ENCODE measurements at regions not wholly inside any gene's neighbourhood (a gene's known extent, or its start where the extent isn't known, plus 50 kb on each side); places are given as distances from the start of the nearest gene placed in this dataset.

DNA sequence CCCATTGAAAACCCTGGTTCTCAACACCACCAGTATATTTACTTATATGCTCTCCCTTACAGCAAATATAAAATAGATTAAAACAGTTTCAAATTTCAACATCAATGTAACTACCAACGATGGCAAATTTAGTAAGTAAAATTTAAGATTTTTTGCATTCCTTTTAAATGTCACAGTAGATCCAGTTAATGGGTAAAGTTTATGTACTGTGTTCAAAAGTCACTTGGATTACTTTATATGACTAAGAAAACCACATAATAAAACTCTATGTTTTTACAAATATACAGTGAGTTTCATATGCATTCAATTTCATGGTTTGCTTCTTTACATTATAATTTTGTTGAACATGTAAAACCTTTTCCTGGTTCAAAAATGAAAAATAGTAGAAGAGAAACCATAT, 364.6 kb downstream of the AASDHPPT start:
- Histone ChIP-seq H3K9me3 (ENCODE audit: control insufficient read depth, low read length) (no peaks in the 10 kb centered on the region), H3K27ac (ENCODE audit: insufficient read depth, low read depth, low read length, poor library complexity, severe bottlenecking) (no peak overlapping the region), H3K36me3 (ENCODE audit: control insufficient read depth, insufficient read depth, low read length) (no peaks in the 10 kb centered on the region), H3K27me3 (ENCODE audit: control insufficient read depth, insufficient read depth, low read length, poor library complexity, severe bottlenecking) (no peaks in the 10 kb centered on the region), H3K4me3 (ENCODE audit: insufficient read depth, low read depth, low read length) (no peak overlapping the region), H3K4me1 (ENCODE audit: control insufficient read depth, insufficient read depth, low read length) (peaks cover 3% of the 10 kb centered on the region)
- WGBS, 2 experiments: no CpG with 5 or more reads among the region's 1 CpG

DNA sequence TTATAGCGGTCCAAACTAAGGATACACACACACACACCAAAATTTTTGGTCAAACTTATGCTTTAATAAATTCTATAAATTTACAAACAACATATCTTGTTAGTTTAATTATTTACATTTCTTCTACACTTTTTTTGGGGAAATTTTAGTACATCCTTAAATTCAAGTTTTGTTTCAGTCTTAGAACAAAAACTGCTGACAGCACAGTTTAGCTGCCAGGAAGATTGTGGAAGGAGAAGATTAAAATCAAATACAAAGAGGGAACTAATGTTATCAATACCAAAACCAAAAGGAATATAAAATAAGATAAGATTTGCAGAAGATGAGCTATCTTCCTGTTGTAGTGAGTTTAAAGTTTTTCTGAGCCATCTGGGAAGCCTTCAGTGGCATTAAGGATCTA, 368.8 kb downstream of the AASDHPPT start:
- Histone ChIP-seq H3K4me3 (ENCODE audit: insufficient read depth, low read depth, low read length) (no peak overlapping the region), H3K27me3 (ENCODE audit: control insufficient read depth, insufficient read depth, low read length, poor library complexity, severe bottlenecking) (no peaks in the 10 kb centered on the region), H3K27ac (ENCODE audit: insufficient read depth, low read depth, low read length, poor library complexity, severe bottlenecking) (no peak overlapping the region), H3K4me1 (ENCODE audit: control insufficient read depth, insufficient read depth, low read length) (peaks cover 5% of the 10 kb centered on the region), H3K9me3 (ENCODE audit: control insufficient read depth, low read length) (no peaks in the 10 kb centered on the region), H3K36me3 (ENCODE audit: control insufficient read depth, insufficient read depth, low read length) (no peaks in the 10 kb centered on the region)
- 100% methylated on average over 1 of the region's 1 CpG for WGBS, 2 experiments

DNA sequence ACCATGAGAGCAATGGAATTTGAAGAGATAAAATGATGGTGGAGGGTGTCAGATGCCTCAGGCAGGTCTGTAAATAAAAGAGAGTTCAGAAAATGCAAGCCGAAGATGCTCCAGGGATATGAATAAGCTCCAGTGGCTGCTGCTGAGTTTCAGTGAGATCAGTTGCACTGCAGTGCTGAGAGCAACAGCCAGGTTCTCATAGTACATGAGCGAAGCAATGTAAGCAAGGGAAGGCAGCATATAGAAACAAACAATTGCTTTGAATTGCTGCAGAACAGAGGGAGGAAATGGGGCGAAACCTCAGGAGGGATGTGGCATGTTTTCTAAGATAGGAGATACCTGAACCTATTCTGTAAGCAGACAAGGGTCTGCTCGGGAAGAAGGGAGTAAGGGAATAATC, 369.5 kb downstream of the AASDHPPT start:
- Histone ChIP-seq H3K4me1 (ENCODE audit: control insufficient read depth, insufficient read depth, low read length) (peaks cover 5% of the 10 kb centered on the region), H3K9me3 (ENCODE audit: control insufficient read depth, low read length) (no peaks in the 10 kb centered on the region), H3K27ac (ENCODE audit: insufficient read depth, low read depth, low read length, poor library complexity, severe bottlenecking) (no peak overlapping the region), H3K4me3 (ENCODE audit: insufficient read depth, low read depth, low read length) (no peak overlapping the region), H3K36me3 (ENCODE audit: control insufficient read depth, insufficient read depth, low read length) (no peaks in the 10 kb centered on the region), H3K27me3 (ENCODE audit: control insufficient read depth, insufficient read depth, low read length, poor library complexity, severe bottlenecking) (no peaks in the 10 kb centered on the region)
- WGBS, 2 experiments: 83 to 92% methylated on average over 4 of the region's 4 CpGs

DNA sequence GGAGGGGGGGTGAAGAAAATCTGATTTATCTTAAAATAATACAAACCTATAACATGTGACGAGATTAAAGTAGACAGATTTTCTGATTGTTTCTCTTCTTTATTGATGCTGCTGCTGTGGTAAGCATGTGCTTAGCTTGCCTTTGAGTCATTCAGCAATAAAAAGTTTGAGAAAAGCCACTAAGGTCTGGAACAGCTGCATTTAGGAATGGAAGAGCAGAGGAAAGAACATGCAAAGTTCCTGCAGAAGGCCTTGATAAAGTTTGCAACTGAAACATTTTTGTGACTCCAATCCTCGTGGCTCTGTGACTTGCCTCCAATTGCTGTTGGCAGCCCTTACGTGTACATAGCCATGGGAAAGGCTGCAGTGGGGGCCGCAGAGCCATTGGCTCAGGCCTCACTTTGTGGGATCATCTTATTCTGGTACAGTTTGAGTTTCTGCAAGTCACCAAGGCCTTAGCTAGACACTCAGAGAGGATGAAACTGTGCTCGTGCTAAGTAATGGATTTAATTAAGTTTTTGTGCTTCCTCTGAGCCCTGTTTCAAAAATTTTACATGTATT, 370.2 kb downstream of the AASDHPPT start:
- H3K27ac ChIP-seq (ENCODE audit: insufficient read depth, low read depth, low read length, poor library complexity, severe bottlenecking): no peak overlapping the region
- H3K4me1 ChIP-seq (ENCODE audit: control insufficient read depth, insufficient read depth, low read length): peaks cover 5% of the 10 kb centered on the region
- H3K36me3 ChIP-seq (ENCODE audit: control insufficient read depth, insufficient read depth, low read length): no peaks in the 10 kb centered on the region
- H3K4me3 ChIP-seq (ENCODE audit: insufficient read depth, low read depth, low read length): no peak overlapping the region
- WGBS, 2 experiments: 82 to 83% methylated on average over 5 of the region's 5 CpGs
- H3K9me3 ChIP-seq (ENCODE audit: control insufficient read depth, low read length): peaks cover under 1% of the 10 kb centered on the region
- no peaks in the 10 kb centered on the region for H3K27me3 ChIP-seq (ENCODE audit: control insufficient read depth, insufficient read depth, low read length, poor library complexity, severe bottlenecking)

DNA sequence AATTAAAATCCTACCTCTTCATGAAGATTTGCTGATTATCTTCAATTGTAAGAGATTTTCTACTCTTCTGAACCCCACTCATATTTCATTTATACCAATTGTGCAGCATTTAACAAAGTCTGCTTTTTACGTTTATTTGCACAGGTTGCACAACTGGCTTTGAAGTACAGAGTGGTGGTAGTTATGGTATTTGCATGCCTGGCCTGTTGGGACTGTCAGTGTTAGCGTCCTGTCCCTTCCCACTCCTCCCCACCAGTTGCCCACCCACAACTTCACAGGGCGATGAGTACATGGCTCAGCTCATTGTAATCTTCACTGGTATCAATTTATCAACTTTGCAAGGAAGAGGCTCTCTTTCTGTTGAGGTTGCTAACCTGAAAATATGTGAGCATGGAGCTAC, 372.3 kb downstream of the AASDHPPT start:
- Histone ChIP-seq H3K36me3 (ENCODE audit: control insufficient read depth, insufficient read depth, low read length) (no peaks in the 10 kb centered on the region), H3K27ac (ENCODE audit: insufficient read depth, low read depth, low read length, poor library complexity, severe bottlenecking) (no peak overlapping the region), H3K9me3 (ENCODE audit: control insufficient read depth, low read length) (peaks cover 2% of the 10 kb centered on the region), H3K4me3 (ENCODE audit: insufficient read depth, low read depth, low read length) (no peak overlapping the region), H3K27me3 (ENCODE audit: control insufficient read depth, insufficient read depth, low read length, poor library complexity, severe bottlenecking) (no peaks in the 10 kb centered on the region), H3K4me1 (ENCODE audit: control insufficient read depth, insufficient read depth, low read length) (peaks cover 5% of the 10 kb centered on the region)
- 74 to 93% methylated on average over 2 to 3 of the region's 3 CpGs for WGBS, 2 experiments

DNA sequence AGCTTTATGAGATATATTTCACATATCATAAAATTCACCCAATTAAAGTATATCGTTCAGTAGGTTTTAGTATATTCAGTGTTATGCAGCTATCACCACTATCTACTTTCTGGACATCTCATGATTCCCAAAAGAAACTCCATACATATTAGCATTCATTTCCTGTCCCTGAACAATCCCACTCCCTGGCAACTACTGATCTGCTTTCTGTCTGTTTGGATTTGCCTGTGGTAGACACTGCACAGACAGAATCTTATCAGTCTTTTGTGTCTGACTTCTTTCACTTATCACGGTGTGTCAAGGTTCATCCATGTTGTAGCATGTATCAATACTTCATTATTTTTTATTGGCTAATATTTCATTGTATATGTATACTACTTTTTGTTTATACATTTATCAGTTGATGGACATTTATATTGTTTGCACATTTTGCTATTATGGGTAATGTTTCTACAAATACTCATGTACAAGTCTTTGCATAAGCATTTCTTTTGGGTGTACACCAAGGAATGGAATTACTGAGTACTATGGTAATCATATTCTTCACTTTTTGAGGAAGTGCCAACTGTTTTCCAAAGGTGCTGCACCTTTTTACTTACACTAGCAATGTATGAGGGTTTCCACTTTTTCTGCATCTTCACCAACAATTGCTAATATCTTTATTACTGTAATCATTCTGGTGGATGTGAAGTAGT, 373.9 kb downstream of the AASDHPPT start:
- H3K4me3 ChIP-seq (ENCODE audit: insufficient read depth, low read depth, low read length): no peak overlapping the region
- H3K9me3 ChIP-seq (ENCODE audit: control insufficient read depth, low read length): peaks cover 2% of the 10 kb centered on the region
- WGBS, 2 experiments: 83% methylated on average over 1 of the region's 2 CpGs; no CpG with 5 or more reads in 1 of the 2 experiments
- no peaks in the 10 kb centered on the region for H3K27me3 ChIP-seq (ENCODE audit: control insufficient read depth, insufficient read depth, low read length, poor library complexity, severe bottlenecking)
- H3K27ac ChIP-seq (ENCODE audit: insufficient read depth, low read depth, low read length, poor library complexity, severe bottlenecking): no peak overlapping the region
- H3K36me3 ChIP-seq (ENCODE audit: control insufficient read depth, insufficient read depth, low read length): no peaks in the 10 kb centered on the region
- peaks cover 5% of the 10 kb centered on the region for H3K4me1 ChIP-seq (ENCODE audit: control insufficient read depth, insufficient read depth, low read length)

DNA sequence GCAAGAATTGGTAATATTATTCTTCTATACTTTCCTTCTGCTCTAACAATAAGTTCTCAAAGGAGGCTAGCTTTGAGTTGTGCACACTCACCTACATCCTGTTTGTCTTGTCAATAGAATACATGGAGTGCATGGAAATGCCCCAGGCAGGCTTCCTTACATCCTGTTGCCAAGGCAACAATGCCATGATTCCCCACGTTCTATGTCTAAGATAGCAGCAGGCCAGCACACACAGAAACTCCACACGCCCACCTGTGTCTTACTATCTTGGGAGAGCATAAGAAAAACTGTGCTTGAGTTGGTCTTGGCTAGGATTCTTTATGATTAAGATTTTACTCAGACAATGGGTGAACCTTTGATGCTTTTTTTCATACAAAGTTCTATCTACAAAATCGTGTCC, 379.2 kb downstream of the AASDHPPT start:
- no peak overlapping the region for H3K27ac ChIP-seq (ENCODE audit: insufficient read depth, low read depth, low read length, poor library complexity, severe bottlenecking)
- 76 to 89% methylated on average over 2 to 3 of the region's 3 CpGs for WGBS, 2 experiments
- H3K4me3 ChIP-seq (ENCODE audit: insufficient read depth, low read depth, low read length): no peak overlapping the region
- H3K36me3 ChIP-seq (ENCODE audit: control insufficient read depth, insufficient read depth, low read length): no peaks in the 10 kb centered on the region
- H3K4me1 ChIP-seq (ENCODE audit: control insufficient read depth, insufficient read depth, low read length): no peaks in the 10 kb centered on the region
- peaks cover 2% of the 10 kb centered on the region for H3K9me3 ChIP-seq (ENCODE audit: control insufficient read depth, low read length)
- H3K27me3 ChIP-seq (ENCODE audit: control insufficient read depth, insufficient read depth, low read length, poor library complexity, severe bottlenecking): no peaks in the 10 kb centered on the region

DNA sequence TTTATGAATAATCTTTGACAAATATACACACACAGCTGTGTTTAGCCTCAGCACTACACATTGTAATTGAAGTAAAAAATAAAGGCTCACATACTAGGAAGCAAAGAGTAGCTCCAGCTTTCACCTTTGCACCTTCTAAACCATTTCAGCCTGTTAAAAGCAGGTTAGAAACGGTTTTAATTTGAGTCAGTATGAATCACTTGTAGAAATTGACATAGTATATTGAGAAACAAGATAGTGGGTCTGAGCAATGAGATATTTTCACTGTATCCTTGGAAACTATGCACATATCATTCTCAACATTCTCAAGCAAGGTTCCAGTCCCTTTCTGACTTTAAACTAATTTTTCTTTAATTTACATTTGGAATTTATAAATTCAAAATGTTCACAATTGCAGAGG, 380.3 kb downstream of the AASDHPPT start:
- H3K27ac ChIP-seq (ENCODE audit: insufficient read depth, low read depth, low read length, poor library complexity, severe bottlenecking): no peak overlapping the region
- H3K36me3 ChIP-seq (ENCODE audit: control insufficient read depth, insufficient read depth, low read length): no peaks in the 10 kb centered on the region
- H3K9me3 ChIP-seq (ENCODE audit: control insufficient read depth, low read length): peaks cover 2% of the 10 kb centered on the region
- 70% methylated on average over 1 of the region's 1 CpG; no CpG with 5 or more reads in 1 of the 2 experiments for WGBS, 2 experiments
- no peak overlapping the region for H3K4me3 ChIP-seq (ENCODE audit: insufficient read depth, low read depth, low read length)
- H3K27me3 ChIP-seq (ENCODE audit: control insufficient read depth, insufficient read depth, low read length, poor library complexity, severe bottlenecking): no peaks in the 10 kb centered on the region
- H3K4me1 ChIP-seq (ENCODE audit: control insufficient read depth, insufficient read depth, low read length): peaks cover 8% of the 10 kb centered on the region

DNA sequence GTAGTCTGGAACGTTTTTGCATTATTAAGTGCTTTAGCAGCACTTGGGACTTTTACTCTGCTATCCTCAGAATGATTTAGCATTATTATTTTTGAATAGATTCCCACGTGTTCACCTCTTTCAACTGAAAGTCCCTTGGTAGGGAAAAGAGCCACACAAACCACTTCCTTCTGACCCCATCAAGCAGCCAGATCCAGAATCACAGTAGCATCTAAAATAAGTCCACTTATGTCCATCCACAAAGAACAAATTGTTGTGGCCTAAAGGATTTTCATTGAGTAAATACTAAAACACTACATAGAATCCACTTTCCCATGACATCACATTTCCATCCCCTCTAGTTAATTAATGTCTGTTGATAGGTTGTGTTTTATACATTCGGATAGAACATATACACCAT, 381.7 kb downstream of the AASDHPPT start:
- H3K9me3 ChIP-seq (ENCODE audit: control insufficient read depth, low read length): no peaks in the 10 kb centered on the region
- peaks cover 16% of the 10 kb centered on the region for H3K4me1 ChIP-seq (ENCODE audit: control insufficient read depth, insufficient read depth, low read length)
- no peaks in the 10 kb centered on the region for H3K36me3 ChIP-seq (ENCODE audit: control insufficient read depth, insufficient read depth, low read length)
- no peak overlapping the region for H3K27ac ChIP-seq (ENCODE audit: insufficient read depth, low read depth, low read length, poor library complexity, severe bottlenecking)
- no peak overlapping the region for H3K4me3 ChIP-seq (ENCODE audit: insufficient read depth, low read depth, low read length)
- WGBS, 2 experiments: 91 to 96% methylated on average over 2 to 3 of the region's 3 CpGs
- no peaks in the 10 kb centered on the region for H3K27me3 ChIP-seq (ENCODE audit: control insufficient read depth, insufficient read depth, low read length, poor library complexity, severe bottlenecking)

DNA sequence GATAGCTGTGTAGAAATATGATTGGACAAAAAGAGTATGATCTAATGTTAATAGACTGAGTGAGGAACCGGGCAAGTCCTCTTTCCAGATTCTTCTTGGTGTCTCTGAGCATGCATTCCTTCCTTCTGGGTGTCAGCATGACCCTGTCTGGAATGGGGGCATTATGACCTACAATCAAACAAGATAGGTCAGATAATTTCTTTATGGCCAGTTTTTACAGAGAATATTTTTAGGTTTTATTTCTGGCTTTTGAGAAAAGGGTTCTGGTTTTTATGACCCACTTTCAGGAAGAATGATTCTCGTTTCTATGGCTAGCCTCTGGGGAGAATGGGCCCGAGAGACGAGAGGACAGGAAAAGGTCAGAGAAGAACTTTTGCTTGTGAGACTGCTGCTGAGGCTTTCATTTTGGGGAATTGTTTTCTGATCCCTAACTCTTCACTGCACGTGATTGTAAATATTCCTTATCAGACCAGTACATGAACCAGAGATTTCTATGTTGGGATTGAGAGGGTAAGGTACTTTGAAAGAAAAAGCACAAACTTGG, 383.8 kb downstream of the AASDHPPT start:
- H3K9me3 ChIP-seq (ENCODE audit: control insufficient read depth, low read length): no peaks in the 10 kb centered on the region
- H3K27me3 ChIP-seq (ENCODE audit: control insufficient read depth, insufficient read depth, low read length, poor library complexity, severe bottlenecking): no peaks in the 10 kb centered on the region
- no peak overlapping the region for H3K27ac ChIP-seq (ENCODE audit: insufficient read depth, low read depth, low read length, poor library complexity, severe bottlenecking)
- 88 to 90% methylated on average over 4 to 5 of the region's 5 CpGs for WGBS, 2 experiments
- H3K4me3 ChIP-seq (ENCODE audit: insufficient read depth, low read depth, low read length): no peak overlapping the region
- H3K36me3 ChIP-seq (ENCODE audit: control insufficient read depth, insufficient read depth, low read length): no peaks in the 10 kb centered on the region
- H3K4me1 ChIP-seq (ENCODE audit: control insufficient read depth, insufficient read depth, low read length): peaks cover 16% of the 10 kb centered on the region

Data from ectodermal cell (in vitro differentiated cells).